ENCODE measurements at regions not wholly inside any gene's neighbourhood (a gene's known extent, or its start where the extent isn't known, plus 50 kb on each side); places are given as distances from the start of the nearest gene placed in this dataset.

DNA sequence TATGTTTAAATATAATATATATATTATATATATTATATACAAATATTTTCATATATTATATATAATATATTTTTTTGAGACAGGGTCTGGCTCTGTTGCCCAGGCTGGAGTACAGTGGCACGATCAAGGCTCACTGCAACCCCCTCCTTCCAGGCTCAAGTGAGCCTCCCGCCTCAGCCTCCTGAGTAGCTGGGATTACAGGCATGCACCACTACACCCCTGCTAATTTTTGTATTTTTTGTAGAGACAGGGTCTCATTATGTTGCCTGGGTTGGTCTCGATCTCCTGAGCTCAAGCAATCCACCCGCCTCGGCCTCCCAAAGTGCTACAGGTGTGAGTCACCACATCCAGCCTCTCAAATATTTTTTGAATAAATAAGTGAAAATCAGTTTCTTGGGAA is 215.5 kb downstream of the GATA3 start:
- TF ChIP-seq GATA3 (IDR thresholded peaks at IDR 0.05; ENCODE audit: low read depth, low read length) = no peak
- TF ChIP-seq GATA2 (IDR thresholded peaks at IDR 0.05; ENCODE audit: low read depth, low read length) = no peak

DNA sequence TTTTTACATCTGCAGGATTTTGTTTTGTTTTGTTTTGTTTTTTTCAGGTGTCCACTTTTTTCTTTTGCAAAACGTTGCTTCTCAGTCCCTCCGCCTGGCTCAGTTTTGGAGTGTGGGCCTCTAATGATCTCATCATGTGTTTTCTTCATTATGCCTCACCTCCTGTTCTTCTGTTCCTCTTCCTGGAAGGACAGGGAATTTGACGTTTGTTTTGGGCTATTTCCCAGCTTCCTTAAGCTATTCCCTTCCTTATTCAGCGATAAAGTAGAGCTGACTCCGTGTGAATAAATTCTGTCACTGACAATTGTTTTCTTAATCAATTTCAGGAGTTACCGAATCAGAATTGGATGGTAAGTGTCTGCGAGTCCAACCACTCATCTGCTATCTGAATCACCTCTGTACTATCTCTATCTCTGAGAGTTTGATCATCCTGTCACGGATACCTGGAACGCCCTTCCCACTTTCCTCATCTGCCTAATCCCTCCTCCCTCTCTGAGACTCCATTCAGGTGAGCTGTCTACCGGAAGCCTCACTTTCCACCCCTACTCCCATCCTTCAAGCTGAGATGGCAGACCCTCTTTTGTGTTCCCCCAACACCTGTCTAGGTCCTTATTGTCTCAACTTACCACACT is 218.4 kb downstream of the GATA3 start:
- TF ChIP-seq GATA2 (IDR thresholded peaks at IDR 0.05; ENCODE audit: low read depth, low read length) = no peak
- TF ChIP-seq GATA3 (IDR thresholded peaks at IDR 0.05; ENCODE audit: low read depth, low read length) = no peak

DNA sequence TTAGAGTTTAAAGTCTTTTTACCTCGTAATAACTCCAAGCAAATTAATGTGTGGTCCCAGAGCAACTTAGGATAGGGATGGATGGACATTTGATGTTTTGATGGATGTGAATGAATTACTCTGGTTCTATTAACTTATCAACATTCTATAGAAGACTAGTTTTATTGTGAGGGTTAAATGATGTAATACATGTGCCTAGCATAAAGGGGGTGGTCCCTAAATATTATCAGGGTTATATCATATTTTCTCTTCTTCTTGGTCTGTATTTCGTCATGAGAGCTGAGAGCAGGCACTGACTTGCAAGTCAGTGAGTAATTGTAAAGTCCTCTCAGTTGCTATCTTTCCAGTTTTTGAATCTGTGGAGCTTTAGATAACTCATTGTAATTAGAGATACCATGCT is 219.3 kb downstream of the GATA3 start:
- TF ChIP-seq GATA2 (IDR thresholded peaks at IDR 0.05; ENCODE audit: low read depth, low read length) (no peak), GATA3 (IDR thresholded peaks at IDR 0.05; ENCODE audit: low read depth, low read length) (no peak)

DNA sequence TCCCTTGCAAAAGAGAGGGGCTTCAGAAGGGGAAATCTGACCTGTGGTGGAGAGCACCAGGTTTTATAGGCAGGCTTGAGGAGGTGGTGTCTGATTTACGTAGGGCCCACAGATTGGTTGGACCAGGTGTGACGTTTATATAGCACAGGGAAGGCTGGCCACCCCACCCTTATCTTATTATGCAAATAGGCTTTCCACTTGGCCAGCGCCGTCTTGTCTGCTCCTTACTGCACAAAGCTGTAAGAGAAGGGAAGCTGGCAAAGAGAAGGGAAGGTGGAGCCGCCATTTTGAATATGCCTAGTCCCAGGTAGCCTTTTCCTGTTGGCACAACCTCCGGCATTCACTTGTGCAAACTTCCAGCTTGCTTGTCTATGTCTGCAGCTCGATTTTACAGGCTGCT is 221.4 kb downstream of the GATA3 start:
- TF ChIP-seq GATA2 (IDR thresholded peaks at IDR 0.05; ENCODE audit: low read depth, low read length) = no peak
- no peak for TF ChIP-seq GATA3 (IDR thresholded peaks at IDR 0.05; ENCODE audit: low read depth, low read length)

DNA sequence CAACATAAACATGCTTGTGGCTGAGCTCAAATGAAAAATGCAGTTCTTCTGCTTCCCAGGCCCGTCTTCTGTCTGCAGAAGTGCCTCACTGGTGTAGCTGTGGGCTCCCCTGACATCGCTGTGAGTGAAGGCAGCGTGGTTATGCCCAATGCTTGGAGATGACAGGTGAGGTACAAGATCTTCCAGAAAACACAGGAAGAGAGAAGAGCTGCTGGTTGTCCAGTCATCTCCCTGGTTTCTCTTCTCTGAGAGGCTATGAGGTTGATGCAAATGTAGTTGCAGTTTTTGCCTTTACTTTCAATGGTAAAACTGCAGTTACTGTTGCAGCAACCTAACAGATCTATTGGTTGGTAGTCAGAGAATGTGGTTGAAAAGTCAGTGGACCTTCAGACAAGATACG is 223.6 kb downstream of the GATA3 start:
- TF ChIP-seq GATA2 (IDR thresholded peaks at IDR 0.05; ENCODE audit: low read depth, low read length) (no peak), GATA3 (IDR thresholded peaks at IDR 0.05; ENCODE audit: low read depth, low read length) (no peak)

DNA sequence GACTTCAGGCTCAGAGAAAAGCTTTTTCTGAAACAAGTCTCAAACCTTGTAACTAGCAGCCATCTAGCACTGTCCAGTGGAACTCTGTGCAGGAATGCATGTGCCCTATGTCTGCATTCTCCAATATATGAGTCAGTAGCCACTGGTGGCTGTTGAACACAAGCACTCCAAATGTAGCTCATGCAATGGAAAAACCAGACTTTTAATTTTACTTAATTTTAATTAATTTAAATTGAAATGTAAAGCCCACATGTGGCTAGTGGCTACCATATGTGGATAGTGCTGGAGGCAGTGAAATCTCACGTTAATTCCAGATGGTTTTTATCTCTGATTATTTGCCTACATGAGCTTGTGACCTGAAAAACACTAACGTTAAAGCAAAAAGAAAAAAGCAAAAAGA is 225.1 kb downstream of the GATA3 start:
- TF ChIP-seq GATA3 (IDR thresholded peaks at IDR 0.05; ENCODE audit: low read depth, low read length) (no peak), GATA2 (IDR thresholded peaks at IDR 0.05; ENCODE audit: low read depth, low read length) (no peak)

DNA sequence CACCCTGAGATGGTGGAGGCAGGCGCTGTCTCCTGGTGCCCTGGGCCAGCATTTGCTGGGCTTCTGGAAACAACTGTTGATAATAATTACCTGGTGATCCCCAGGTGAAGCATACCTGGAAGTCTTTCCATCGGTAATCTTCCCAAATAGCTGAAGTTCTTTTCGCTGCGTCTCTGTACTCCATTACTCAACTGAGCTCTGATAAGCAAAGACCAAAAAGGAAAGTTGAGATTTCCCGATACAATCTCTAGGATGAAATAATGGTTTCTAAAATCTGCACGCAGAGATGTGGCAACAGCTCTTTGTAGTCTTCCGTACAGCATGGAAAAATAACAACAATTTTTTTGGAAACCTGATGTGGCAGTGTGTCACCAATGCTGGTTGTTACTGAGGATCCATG is 226.5 kb downstream of the GATA3 start:
- TF ChIP-seq GATA3 (IDR thresholded peaks at IDR 0.05; ENCODE audit: low read depth, low read length) = no peak
- TF ChIP-seq GATA2 (IDR thresholded peaks at IDR 0.05; ENCODE audit: low read depth, low read length) = no peak

DNA sequence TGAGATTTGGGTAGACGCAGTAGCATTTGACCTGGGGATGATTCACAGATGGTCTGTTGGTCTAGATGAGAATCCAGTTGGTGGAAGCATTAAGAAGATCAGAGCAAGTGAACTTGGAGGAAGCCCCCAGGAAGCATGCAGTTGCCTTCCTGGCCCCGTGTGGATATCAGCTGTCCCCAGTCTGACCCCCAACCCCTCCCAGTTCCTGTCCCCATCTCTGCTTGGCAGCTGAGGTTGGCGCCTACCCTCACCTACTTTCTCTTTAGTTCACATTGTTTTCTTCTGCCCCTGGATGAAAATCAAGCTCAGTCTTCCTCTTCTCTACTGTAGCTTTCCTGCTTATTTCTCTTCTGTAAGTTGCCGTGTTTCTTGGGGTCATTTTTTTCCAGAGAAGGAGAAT is 227.9 kb downstream of the GATA3 start:
- TF ChIP-seq GATA3 (IDR thresholded peaks at IDR 0.05; ENCODE audit: low read depth, low read length) (no peak), GATA2 (IDR thresholded peaks at IDR 0.05; ENCODE audit: low read depth, low read length) (no peak)

DNA sequence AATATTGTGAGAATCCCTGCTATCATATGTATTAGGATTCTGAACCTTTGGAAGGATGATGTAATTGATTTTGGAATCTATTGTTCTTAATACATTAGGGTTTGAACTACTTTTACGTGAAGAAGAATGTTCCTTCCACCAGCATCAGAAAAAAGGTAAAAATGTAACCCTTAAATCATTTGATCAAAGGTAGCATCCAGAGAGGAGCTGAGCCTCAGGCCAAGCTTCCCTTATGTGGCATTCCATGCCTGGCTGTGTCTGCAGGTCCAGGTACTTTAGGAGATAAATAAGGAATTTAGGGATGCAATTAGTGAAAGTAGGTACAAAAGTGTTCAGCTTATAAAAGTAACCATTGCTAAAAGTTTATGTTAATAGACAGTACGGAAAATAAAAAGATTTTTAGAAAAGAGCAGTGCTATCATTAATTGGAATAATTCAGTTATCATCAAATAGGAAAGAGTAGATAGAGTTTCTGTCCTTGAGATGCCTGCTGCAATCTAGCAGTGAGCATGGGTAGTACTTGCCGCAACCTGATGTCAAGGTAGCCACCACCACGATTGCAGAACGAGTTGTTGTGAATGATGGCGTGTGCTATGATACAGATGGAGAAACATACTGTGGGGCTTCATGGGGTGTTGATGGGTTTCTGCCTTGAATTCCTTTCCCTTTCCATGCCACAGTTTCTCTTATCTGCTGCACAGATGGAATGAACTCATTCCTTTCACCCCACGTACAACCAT is 228.8 kb downstream of the GATA3 start:
- TF ChIP-seq GATA2 (IDR thresholded peaks at IDR 0.05; ENCODE audit: low read depth, low read length) (no peak), GATA3 (IDR thresholded peaks at IDR 0.05; ENCODE audit: low read depth, low read length) (no peak)

DNA sequence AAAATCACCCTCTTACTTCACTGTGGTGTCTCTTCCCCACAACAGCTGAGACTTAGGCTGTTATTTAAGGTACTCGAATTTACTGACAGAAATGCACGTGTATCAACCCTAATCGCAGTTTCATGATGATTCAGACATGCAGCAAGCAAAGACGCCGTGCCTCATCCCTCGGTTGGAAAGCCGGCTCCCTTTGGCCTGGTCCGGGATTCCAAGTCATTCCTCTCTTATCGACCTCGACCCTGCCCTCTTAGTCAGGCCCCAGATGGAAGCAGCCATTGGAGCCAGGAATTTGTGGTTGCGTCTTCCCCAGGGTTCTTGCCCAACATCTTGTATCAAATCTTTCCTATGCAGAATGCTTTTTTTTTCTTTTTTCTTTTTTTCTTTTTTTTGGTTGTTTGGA is 229.5 kb downstream of the GATA3 start:
- TF ChIP-seq GATA3 (IDR thresholded peaks at IDR 0.05; ENCODE audit: low read depth, low read length) (no peak), GATA2 (IDR thresholded peaks at IDR 0.05; ENCODE audit: low read depth, low read length) (no peak)

DNA sequence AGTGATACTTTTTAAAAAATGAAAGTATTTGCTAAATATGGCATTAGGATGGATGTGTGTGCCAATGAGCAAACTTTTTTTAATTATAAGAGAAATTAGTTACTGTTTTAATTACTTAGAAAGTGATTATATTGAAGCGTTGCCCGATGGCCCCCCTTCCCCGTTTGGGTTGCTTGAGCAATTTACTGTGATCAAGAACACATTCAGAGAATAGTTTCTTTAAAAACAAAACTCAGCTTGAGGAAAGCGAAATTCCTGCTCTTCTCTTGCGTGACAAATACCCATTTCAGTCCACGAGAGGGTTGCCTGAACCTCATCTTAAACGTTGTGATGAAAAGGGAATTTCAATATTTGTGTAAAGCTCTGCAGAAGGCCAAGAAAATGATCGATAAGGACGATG is 234.1 kb downstream of the GATA3 start:
- no peak for TF ChIP-seq GATA3 (IDR thresholded peaks at IDR 0.05; ENCODE audit: low read depth, low read length)
- TF ChIP-seq GATA2 (IDR thresholded peaks at IDR 0.05; ENCODE audit: low read depth, low read length) = no peak

DNA sequence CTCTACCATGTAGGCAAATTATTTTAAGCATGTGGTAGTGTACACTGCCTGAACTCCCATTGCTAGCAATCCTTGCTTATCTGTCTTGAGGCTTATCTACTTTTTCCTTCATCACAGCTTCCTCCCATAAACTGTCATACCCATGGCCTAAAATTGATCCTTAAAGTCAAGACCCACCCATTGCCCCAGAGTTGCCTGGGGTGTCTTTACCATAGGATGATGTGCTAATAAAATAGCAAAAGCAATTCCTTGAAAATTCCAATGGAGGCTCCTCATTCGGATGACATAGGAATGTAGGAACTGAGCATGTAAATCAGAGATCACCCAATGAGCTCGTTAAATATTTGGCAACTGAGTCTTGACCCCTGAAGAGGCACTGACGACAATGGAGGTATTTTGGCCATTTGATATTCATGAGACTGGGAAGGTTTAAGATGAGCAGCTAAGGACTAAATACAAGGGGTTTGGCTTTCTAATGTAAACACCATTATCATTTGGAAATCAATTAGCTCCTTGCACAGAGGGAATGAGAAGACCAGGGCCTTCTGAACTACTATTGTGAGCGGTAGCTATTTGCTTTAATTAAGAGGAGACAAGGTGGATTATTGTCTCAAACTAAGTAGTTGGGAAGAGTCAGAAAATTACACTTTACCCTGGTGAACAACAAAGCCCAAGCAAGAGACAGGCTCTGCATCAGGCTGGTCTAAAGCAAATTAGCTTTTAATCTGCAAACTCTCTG is 234.9 kb downstream of the GATA3 start:
- TF ChIP-seq GATA2 (IDR thresholded peaks at IDR 0.05; ENCODE audit: low read depth, low read length) = no peak

DNA sequence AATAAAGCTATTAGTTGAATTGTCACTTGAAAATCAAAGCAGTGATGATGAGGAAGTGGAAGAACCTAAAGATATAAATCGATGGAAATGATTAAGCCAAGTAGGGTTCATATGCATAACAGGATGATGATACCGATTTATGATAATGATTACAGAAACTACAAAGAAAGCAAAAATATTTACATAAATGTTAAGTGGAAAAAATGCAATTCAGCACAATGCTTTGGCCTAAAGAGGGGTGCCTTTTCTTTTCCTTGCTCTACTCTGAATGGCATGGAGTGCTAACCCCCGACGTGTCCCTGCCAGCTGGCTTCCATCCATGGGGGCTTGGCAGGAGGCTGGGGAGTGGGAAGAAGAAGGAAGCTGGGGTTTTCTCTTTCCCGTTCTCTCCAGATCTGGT is 240.3 kb downstream of the GATA3 start:
- TF ChIP-seq GATA3 (IDR thresholded peaks at IDR 0.05; ENCODE audit: low read depth, low read length) = no peak
- no peak for TF ChIP-seq GATA2 (IDR thresholded peaks at IDR 0.05; ENCODE audit: low read depth, low read length)

DNA sequence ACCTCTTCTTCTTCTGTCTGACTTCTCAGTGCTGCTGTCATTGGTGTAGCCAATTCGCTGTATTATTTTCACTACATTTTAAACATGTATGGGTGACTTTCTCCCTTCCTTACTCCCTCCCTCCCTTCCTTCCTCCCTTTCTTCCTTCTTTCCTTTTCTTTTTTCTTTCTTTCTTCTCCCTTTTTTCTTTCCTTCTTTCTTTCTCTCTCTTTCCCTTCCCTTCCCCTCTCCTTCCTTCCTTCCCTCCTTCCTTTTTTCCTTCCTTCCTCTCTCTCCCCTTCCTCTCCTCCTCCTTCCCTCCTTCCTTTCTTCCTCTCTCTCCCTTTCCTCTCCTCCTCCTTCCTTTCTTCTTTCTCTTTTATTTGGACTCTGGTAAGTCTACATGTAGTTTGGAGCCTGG is 240.8 kb downstream of the GATA3 start:
- TF ChIP-seq GATA2 (IDR thresholded peaks at IDR 0.05; ENCODE audit: low read depth, low read length) = no peak
- TF ChIP-seq GATA3 (IDR thresholded peaks at IDR 0.05; ENCODE audit: low read depth, low read length) = no peak

Data from SH-SY5Y (cell line).